MV-4-11 (cell line): ENCODE measurements at regions not wholly inside any gene's neighbourhood (a gene's known extent, or its start where the extent isn't known, plus 50 kb on each side); places are given as distances from the start of the nearest gene placed in this dataset.

Experiments
- DNase-seq: peaks from one replicate; lab custom pipeline; 2025; lab: John Stamatoyannopoulos, UW

- no peak for DNase-seq
These were observed 161.1 kb upstream of the CADM1 start for GRCh38 chr11:115665175-115665821.

GRCh38 chr11:115664313-115664712 lies 160.1 kb upstream of the CADM1 start:
- no peak for DNase-seq

GRCh38 chr11:115663790-115664189 lies 159.6 kb upstream of the CADM1 start:
- DNase-seq: peak; percentile 19

- DNase-seq: no peak
These were observed 156.0 kb upstream of the CADM1 start for GRCh38 chr11:115660030-115660805.

- DNase-seq: no peak
These were observed 155.1 kb upstream of the CADM1 start for GRCh38 chr11:115659061-115659963.

GRCh38 chr11:115657586-115657985 lies 153.4 kb upstream of the CADM1 start:
- DNase-seq: no peak

- DNase-seq: no peak
These were observed 152.5 kb upstream of the CADM1 start for GRCh38 chr11:115656669-115657068.

- DNase-seq: no peak
These were observed 151.8 kb upstream of the CADM1 start for GRCh38 chr11:115656041-115656440.

GRCh38 chr11:115654792-115655191 lies 150.6 kb upstream of the CADM1 start:
- no peak for DNase-seq

- no peak for DNase-seq
These were observed 149.7 kb upstream of the CADM1 start for GRCh38 chr11:115653926-115654325.

GRCh38 chr11:115653076-115653475 lies 148.9 kb upstream of the CADM1 start:
- DNase-seq: no peak

- peak; percentile 55 for DNase-seq
These were observed 148.3 kb upstream of the CADM1 start for GRCh38 chr11:115652496-115652895.

GRCh38 chr11:115652094-115652493 lies 147.9 kb upstream of the CADM1 start:
- no peak for DNase-seq

- DNase-seq: no peak
These were observed 145.2 kb upstream of the CADM1 start for GRCh38 chr11:115649461-115649860.

- no peak for DNase-seq
These were observed 141.6 kb upstream of the CADM1 start for GRCh38 chr11:115645631-115646317.

- no peak for DNase-seq
These were observed 140.6 kb upstream of the CADM1 start for GRCh38 chr11:115644856-115645255.

- no peak for DNase-seq
These were observed 139.5 kb upstream of the CADM1 start for GRCh38 chr11:115643549-115644270.

GRCh38 chr11:115642660-115643059 lies 138.4 kb upstream of the CADM1 start:
- no peak for DNase-seq

GRCh38 chr11:115637599-115638241 lies 133.5 kb upstream of the CADM1 start:
- DNase-seq: no peak

- no peak for DNase-seq
These were observed 132.7 kb upstream of the CADM1 start for GRCh38 chr11:115636753-115637527.
